GM12892 (cell line): ENCODE measurements at regions not wholly inside any gene's neighbourhood (a gene's known extent, or its start where the extent isn't known, plus 50 kb on each side); places are given as distances from the start of the nearest gene placed in this dataset.

Source experiments
- POLR2A ChIP-seq: IDR thresholded peaks from 2 replicates; pipeline ENCODE4 v1.6.1; 2011; ENCODE audit warnings: low read depth, low read length, control low read depth
- POLR2AphosphoS5 ChIP-seq: IDR thresholded peaks from 2 replicates; pipeline ENCODE4 v1.6.1; 2011; ENCODE audit warnings: low read depth, low read length, control low read depth

DNA sequence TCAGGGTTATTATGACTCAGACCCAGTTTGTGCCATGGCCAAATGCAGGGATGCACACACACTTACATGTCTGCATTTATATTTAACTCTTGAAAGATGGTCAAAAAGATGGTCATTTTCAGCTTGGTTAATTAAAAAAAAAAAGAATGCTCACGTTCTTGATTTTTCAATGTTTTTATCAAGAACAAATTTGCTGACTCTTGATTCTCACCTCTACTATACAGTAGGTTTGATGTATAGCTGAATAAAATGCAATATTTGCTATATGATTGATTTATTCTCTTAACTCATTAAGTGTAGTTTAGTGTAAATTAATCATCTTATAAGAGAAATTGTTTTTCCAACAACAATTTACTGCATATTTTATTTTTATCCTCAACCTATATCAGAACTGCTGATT is 160.4 kb downstream of the SLIT2 start:
- no peak for TF ChIP-seq POLR2A
- TF ChIP-seq POLR2AphosphoS5, result no peak
